ENCODE measurements at regions not wholly inside any gene's neighbourhood (a gene's known extent, or its start where the extent isn't known, plus 50 kb on each side); places are given as distances from the start of the nearest gene placed in this dataset.

GRCh38 chr9:103837940-103838339, 256.2 kb upstream of the SMC2 start:
- no peak for DNase-seq (ENCODE audit: low read depth)
- no peak overlapping the region for H3K4me3 ChIP-seq (ENCODE audit: low read length)
- no peak for TF ChIP-seq CTCF (IDR thresholded peaks at IDR 0.05; ENCODE audit: insufficient read depth, low read depth, low read length, missing control alignments)

GRCh38 chr9:103839197-103839596, 254.9 kb upstream of the SMC2 start:
- no peak for TF ChIP-seq CTCF (IDR thresholded peaks at IDR 0.05; ENCODE audit: insufficient read depth, low read depth, low read length, missing control alignments)
- no peak overlapping the region for H3K4me3 ChIP-seq (ENCODE audit: low read length)
- DNase-seq (ENCODE audit: low read depth): no peak

- H3K4me3 ChIP-seq (ENCODE audit: low read length): no peak overlapping the region
- DNase-seq (ENCODE audit: low read depth): no peak
- TF ChIP-seq CTCF (IDR thresholded peaks at IDR 0.05; ENCODE audit: insufficient read depth, low read depth, low read length, missing control alignments): no peak
Observed at GRCh38 chr9:103867886-103868285, 226.2 kb upstream of the SMC2 start.

GRCh38 chr9:103872811-103873210, 221.3 kb upstream of the SMC2 start:
- TF ChIP-seq CTCF (IDR thresholded peaks at IDR 0.05; ENCODE audit: insufficient read depth, low read depth, low read length, missing control alignments): no peak
- H3K4me3 ChIP-seq (ENCODE audit: low read length): no peak overlapping the region
- DNase-seq (ENCODE audit: low read depth): no peak

- H3K4me3 ChIP-seq (ENCODE audit: low read length): no peak overlapping the region
- TF ChIP-seq CTCF (IDR thresholded peaks at IDR 0.05; ENCODE audit: insufficient read depth, low read depth, low read length, missing control alignments): no peak
- DNase-seq (ENCODE audit: low read depth): no peak
Observed at GRCh38 chr9:103881419-103881818, 212.7 kb upstream of the SMC2 start.

GRCh38 chr9:103889989-103890388, 204.1 kb upstream of the SMC2 start:
- no peak for DNase-seq (ENCODE audit: low read depth)
- no peak overlapping the region for H3K4me3 ChIP-seq (ENCODE audit: low read length)
- no peak for TF ChIP-seq CTCF (IDR thresholded peaks at IDR 0.05; ENCODE audit: insufficient read depth, low read depth, low read length, missing control alignments)

GRCh38 chr9:103894184-103894583, 199.9 kb upstream of the SMC2 start:
- no peak overlapping the region for H3K4me3 ChIP-seq (ENCODE audit: low read length)
- TF ChIP-seq CTCF (IDR thresholded peaks at IDR 0.05; ENCODE audit: insufficient read depth, low read depth, low read length, missing control alignments): no peak
- DNase-seq (ENCODE audit: low read depth): no peak
